Mucosa of descending colon (tissue), 3 donors: ENCODE measurements at regions not wholly inside any gene's neighbourhood (a gene's known extent, or its start where the extent isn't known, plus 50 kb on each side); places are given as distances from the start of the nearest gene placed in this dataset.
"Not testable (repeated sequence)": the region's sequence is repeated elsewhere in the genome, so short reads cannot be mapped to it uniquely, and the experiment has no call there.

Experiments used
- ATAC-seq: fragments of 200-7000 bp; cut with Tn5 transposase; one replicate; pipeline ENCODE4 v1.9.1; 2020; ENCODE audit warnings: mild to moderate bottlenecking, moderate library complexity
- DNase-seq, 3 donors: peaks; one replicate each; pipeline ENCODE4 v3.0.0-alpha.2; 2020
- H3K36me3 ChIP-seq: fragments of 200-600 bp; one replicate; pipeline ENCODE4 v1.8.0; 2021; ENCODE audit warnings: low read depth, mild to moderate bottlenecking
- H3K4me1 ChIP-seq: fragments of 200-600 bp; one replicate; pipeline ENCODE4 v1.8.0; 2021; ENCODE audit warnings: low read depth, mild to moderate bottlenecking
- H3K4me3 ChIP-seq: fragments of 200-600 bp; one replicate; pipeline ENCODE4 v1.8.0; 2021; ENCODE audit warnings: mild to moderate bottlenecking
- H3K9me3 ChIP-seq: fragments of 200-600 bp; one replicate; pipeline ENCODE4 v1.8.0; 2021; ENCODE audit warnings: mild to moderate bottlenecking
- intact Hi-C, 2 donors: fragments of 100-400 bp; cut with DNase I in 1 of 2; cut with micrococcal nuclease in 1 of 2; formaldehyde crosslinking; loops; one replicate each; pipeline versions ENCODE4 v1.11.0 to v1.11.1; 2022; cut with DNase I, micrococcal nuclease
- TF ChIP-seq, protein P1 (sequence below): fragments of 200-600 bp; IDR thresholded peaks from one replicate; pipeline ENCODE4 v1.8.0; 2022; ENCODE audit warnings: antibody characterized with exemption, mild to moderate bottlenecking
- donor health status: DM: no; HTN: no; CAD: no; lungs with moderate emphysema.
- donor health status: DM: no; HTN: no; CAD: no.
- donor health status: DM: no; HTN: yes; CAD: no.

DNA sequence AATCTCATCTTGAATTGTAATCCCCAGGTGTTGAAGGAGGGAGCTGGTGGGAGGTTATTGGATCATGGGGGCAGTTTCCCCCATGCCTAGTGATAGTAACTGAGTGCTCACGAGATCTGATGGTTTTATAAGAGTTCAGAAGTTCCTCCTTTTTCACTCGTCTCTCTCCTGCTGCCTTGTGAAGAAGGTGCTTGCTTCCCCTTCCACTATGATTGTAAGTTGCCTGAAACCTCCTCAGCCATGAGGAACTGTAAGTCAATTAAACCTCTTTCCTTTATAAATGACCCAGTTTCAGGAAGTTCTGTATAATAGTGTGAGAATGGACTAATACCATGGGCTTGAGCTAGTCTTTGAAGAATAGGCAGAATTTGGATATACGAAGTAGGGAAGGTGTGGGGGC is 113.9 kb downstream of the RIN2 start:
- TF ChIP-seq, protein P1, sequence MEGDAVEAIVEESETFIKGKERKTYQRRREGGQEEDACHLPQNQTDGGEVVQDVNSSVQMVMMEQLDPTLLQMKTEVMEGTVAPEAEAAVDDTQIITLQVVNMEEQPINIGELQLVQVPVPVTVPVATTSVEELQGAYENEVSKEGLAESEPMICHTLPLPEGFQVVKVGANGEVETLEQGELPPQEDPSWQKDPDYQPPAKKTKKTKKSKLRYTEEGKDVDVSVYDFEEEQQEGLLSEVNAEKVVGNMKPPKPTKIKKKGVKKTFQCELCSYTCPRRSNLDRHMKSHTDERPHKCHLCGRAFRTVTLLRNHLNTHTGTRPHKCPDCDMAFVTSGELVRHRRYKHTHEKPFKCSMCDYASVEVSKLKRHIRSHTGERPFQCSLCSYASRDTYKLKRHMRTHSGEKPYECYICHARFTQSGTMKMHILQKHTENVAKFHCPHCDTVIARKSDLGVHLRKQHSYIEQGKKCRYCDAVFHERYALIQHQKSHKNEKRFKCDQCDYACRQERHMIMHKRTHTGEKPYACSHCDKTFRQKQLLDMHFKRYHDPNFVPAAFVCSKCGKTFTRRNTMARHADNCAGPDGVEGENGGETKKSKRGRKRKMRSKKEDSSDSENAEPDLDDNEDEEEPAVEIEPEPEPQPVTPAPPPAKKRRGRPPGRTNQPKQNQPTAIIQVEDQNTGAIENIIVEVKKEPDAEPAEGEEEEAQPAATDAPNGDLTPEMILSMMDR, result no peak
- H3K36me3 ChIP-seq, result no peaks in the 10 kb centered on the region
- intact Hi-C loops, result no loop called here
- DNase-seq (no peak), ATAC-seq (no peak)
- H3K4me1 ChIP-seq, result peaks cover 6% of the 10 kb centered on the region
- no peak overlapping the region for H3K4me3 ChIP-seq
- H3K9me3 ChIP-seq, result no peaks in the 10 kb centered on the region

DNA sequence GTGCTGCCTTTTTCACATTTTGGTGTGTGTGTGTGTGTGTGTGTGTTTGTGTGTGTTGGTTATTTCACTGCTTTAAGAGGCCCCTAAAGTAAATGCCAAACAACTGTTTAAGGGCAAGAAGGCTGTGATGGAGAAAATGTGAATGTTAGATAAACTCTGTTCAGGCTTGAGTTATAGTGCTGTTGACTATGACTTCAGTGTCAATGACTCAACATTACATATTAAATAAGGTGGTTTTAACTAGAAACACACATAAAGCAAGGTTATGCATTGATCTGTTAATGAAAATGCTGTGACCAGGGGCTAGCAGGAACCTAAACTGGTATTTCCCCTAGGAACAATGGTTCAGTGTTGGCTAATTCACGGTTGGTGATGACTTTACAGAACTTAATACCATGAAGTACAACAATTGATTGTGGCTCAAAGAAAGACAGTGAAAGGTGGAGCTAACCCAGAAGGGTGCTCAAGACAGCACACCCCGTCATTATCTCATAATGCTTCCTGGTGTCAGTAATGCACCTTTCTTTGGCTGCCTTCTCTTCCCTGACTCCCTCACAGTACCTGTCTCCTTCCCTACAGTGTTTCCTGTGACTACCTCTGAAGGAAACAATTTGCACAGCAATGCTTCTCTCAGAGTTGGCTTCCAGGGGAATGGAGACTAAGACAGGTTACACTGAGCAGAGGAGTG is 116.1 kb downstream of the RIN2 start:
- ATAC-seq, result peak; percentile 54
- intact Hi-C loops, result no loop called here
- no peak for DNase-seq
- Histone ChIP-seq H3K36me3 (no peaks in the 10 kb centered on the region), H3K9me3 (no peaks in the 10 kb centered on the region), H3K4me1 (peaks cover 6% of the 10 kb centered on the region), H3K4me3 (no peak overlapping the region)
- TF ChIP-seq, protein P1, result no peak

DNA sequence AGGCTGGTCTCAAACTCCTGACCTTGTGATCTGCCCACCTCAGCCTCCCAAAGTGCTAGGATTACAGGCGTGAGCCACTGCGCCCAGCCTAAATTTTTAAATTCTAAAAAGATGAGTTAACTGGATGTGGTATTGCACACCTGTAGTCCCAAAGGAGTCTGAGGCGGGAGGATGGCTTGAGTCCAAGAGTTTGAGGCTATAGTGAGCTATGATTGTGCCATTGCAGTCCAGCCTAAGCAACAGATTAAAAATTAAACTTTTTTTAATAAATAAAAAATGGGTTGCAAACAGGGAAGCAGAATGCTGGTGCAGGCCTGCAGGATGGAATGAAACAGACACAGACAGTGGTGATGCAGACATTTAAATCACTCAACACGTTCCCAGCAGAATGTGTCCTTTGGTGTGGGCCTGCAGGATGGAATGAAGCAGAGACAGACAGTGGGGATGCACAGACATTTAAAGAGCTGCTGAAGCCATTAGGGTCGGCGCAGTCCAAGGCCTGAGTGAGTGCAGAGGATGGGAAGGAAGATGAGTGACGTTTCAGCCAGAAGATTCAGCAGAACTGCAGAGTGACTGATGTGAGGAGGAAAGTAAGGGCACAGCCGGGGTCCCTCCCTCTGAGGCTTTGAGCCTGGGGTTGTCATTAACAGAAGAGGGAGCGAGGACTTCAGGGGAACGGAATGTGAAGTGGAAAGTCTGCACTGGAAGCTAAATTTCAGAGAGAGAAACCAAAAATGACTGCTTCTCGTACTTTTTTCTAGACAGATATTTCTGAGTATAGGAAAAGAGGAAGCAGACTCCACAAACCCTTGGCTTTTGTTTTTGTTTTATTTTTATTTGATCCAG is 117.5 kb downstream of the RIN2 start:
- TF ChIP-seq, protein P1, result no peak
- ATAC-seq, result no peak
- Histone ChIP-seq H3K4me3 (no peak overlapping the region), H3K36me3 (no peaks in the 10 kb centered on the region), H3K9me3 (no peaks in the 10 kb centered on the region), H3K4me1 (peaks cover 11% of the 10 kb centered on the region)
- DNase-seq, result no peak
- intact Hi-C loops, result no loop called here

DNA sequence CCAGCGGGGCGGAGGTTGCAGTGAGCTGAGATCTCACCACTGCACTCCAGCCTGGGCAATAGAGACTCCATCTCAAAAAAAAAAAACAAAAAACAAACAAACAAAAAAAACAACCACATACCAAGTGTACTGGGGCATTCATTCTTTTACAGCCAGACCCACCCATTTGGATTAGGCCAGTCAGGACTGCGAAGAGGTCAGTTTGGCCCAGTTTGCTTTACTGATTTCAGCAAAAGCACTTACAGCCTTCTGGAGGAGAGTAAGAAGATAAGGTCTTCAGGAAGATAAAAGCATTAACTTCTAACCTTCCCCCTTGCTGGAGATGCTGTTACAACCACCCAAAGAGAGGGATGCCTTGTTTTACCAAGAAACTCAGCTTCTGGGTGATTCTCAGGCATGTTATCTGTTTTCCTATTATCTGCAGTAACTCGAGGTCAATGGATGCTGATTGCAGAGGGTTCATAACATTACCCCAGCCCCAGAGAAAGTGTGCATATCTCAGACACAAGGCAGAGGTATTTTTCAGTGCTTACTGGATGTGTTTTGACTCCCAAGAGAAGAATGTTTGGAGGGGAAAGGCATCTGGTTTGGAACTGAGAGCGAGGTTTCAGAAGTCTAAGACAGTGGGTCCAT is 118.9 kb downstream of the RIN2 start:
- intact Hi-C loops, result no loop called here
- Histone ChIP-seq H3K4me1 (peaks cover 16% of the 10 kb centered on the region), H3K4me3 (no peak overlapping the region), H3K9me3 (no peaks in the 10 kb centered on the region), H3K36me3 (no peaks in the 10 kb centered on the region)
- ATAC-seq, result no peak
- no peak for DNase-seq
- TF ChIP-seq, protein P1, result no peak

DNA sequence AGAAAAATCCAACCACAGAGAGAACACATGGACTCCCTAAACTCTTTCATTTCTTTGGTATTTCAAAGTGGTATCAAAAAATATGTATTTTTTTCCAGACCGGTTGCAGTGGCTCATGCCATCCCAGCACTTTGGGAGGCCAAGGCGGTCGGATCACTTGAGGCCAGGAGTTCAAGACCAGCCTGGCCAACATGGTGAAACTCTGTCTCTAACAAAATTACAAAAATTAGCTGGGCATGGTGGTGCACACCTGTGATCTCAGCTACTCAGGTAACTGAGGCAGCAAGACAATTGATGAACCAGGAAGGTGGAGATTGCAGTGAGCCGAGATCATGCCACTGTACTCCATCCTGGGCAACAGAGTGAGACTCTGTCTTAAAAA is 121.8 kb downstream of the RIN2 start:
- ATAC-seq, H3K9me3 ChIP-seq, DNase-seq, H3K36me3 ChIP-seq, H3K4me3 ChIP-seq: not testable (repeated sequence)
- intact Hi-C loops, result loop anchor here in 1 of 2 donors (10.0 kb wide), 1 partner anchor 95 kb away; no protein-coding TSS in a partner anchor
- peaks cover 24% of the 10 kb centered on the region for H3K4me1 ChIP-seq
